GM04503 (cell line): ENCODE measurements at regions not wholly inside any gene's neighbourhood (a gene's known extent, or its start where the extent isn't known, plus 50 kb on each side); places are given as distances from the start of the nearest gene placed in this dataset.
"Not testable (repeated sequence)": the region's sequence is repeated elsewhere in the genome, so short reads cannot be mapped to it uniquely, and the experiment has no call there.

Experiments
- DNase-seq: peaks from one replicate; pipeline ENCODE4 v3.0.0-alpha.2; 2012; ENCODE audit warnings: low read depth

DNA sequence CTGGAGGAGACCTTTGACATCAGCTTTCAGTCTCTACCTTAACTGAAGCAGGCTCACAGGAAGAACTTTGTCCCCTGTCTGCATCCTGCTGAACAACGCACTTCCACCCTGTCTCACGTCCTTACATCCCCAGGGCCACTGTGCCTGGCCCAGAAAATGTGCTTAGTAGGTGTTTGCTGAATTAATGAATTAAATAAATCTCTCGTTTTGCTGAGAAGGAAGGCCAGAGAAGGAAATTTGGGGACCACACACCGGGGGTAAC lies 54.3 kb upstream of the CREB3L1 start:
- no peak for DNase-seq

DNA sequence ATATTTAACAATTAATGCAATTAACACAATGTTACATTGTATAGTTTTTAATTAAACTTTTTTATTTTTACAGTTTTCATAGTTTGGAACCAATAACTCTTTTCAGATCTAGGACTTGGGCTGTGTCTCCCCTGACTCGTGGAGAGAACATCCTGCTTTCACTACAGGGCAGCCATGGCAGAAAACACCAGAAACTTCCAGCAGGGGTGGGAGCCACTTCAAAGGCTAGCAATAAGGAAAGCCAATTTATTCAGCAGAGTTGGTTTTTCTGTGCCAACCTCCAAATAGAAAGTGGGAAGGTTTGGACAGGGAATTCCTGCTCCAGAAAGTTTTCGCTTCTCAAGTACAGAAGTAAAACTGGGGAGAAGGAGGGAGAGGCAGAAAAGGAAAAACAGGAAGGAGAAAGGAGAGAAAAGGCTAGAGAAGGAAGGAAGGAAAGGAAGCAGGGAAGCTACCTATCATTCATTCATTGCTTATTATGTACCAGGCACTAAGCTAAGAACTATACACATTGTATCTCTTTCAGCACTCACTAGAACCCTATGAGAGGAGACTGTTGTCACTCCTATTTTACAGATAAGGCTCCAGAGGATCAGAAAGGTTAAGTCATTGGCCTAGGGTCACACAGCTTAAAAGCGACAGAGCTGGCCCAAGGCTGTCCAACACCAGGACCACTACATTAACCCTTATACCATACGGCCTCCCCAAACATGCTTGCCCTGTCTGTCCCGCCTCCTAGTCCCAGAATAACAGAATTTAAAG lies 54.8 kb upstream of the CREB3L1 start:
- DNase-seq = no peak

DNA sequence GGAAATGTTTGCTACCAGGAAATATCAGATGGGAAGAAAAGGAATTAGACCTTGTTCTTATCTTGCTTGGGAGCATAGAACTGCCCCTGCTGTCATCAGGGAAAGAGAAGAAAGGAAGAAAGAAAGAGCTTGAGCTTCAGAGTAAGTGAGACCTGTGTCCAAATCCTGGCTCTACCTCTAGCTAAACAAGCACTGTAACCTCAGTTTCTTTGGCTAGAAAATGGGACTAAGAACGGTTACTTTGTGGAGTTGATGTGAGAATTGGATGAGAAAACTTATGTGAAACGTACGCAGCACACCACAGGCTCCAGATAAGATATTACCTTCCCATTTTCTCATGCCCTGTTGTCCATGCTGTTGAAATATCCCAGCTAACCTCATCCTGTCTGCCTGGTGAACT lies 57.1 kb upstream of the CREB3L1 start:
- no peak for DNase-seq

DNA sequence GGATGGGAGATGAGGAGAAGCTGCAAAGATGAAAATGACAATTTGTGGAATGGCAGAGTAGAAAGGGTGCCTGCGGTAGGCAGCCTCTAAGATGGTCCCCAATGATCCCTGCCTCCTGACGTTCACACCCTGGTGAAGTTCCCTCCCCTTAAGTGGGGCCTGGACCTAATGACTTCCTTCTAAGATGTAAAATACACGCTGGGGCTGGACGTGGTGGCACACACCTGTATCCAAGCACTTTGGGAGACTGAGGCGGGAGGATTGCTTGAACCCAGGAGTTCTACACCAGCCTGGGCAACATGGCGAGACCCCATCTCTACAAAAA lies 60.7 kb upstream of the CREB3L1 start:
- no peak for DNase-seq

DNA sequence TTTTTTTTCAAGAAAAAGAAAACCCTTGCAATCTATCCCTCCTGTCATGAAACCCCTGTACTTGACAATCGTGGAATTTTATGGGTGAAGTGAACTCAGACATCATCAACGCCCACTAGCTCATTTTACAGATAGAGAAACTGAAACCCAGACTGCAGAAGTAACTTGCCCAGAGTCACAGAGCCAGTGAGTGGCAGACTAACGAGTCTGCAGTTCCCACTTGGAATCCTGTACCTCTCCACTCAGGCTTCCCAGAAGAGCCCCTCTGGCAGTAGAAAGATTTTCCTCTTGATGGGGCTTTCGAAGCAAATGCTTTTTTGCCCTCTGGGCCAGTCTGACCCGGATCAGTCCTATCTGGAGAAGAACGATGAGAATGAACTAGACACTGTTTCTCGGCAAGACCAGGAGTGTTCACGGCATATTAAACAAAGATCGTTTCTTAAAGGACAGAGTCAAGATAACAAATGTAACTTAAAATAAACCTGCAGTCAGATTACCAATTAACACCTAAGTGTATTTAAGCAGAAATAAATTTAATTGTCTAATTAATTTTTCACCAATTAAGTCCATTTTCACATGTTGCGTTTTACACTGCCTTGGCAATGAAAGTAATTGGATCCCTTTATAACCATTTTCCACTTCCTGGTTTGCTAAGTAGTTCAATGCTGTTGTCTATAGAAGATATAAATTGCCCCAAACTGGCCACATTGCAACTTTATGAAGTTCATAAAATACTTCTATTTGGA lies 61.3 kb upstream of the CREB3L1 start:
- DNase-seq = no peak

DNA sequence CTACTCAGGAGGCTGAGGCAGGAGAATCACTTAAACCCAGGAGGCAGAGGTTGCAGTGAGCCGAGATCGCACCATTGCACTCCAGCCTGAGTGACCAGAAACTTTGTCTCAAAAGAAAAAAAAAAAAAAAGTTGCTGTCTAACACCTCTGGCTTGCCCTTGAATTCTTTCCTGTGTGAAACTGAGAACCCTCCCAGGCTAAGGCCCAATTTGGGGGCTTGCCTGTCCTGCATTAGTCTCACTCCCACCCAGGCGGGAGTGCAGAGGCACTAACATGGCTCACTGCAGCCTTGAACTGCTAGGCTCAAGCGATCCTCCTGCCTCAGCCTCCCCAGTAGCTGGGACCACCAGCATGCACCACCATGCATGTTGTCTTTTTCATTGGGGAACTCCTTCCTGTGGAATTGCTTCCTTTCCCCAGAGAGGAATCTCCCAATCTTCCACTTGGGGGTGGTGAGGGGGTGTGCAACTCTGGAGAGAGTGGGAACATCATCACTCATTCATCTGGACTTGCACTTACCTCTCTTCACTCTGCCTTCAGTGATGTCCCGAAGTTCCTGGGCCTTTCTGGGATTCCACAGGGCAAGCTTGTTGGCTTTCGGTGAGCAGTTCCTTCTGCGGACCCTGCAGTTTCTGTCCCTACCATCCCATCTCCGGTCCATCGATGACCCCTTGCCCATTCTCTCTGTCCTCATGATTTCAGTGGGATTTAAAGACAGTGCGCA lies 62.1 kb upstream of the CREB3L1 start:
- DNase-seq = no peak

DNA sequence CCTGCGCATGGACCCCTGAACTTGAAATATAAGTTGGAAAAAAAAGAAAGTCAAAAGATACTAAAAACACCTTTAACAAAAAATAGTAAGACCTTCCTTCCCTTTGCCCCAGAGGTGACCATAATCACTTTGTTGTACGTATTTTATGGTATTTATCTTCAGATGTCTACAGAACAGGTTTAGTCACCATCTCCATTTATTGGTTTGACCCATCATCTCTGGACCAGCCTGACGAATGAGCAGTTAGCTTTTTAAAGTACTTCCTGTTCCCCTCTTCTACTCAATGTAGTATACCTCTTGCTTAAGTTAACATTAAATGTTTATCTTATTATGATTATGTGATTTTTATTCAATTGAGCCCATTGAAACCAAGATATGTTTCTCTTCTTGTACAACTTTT lies 64.7 kb upstream of the CREB3L1 start:
- no peak for DNase-seq

DNA sequence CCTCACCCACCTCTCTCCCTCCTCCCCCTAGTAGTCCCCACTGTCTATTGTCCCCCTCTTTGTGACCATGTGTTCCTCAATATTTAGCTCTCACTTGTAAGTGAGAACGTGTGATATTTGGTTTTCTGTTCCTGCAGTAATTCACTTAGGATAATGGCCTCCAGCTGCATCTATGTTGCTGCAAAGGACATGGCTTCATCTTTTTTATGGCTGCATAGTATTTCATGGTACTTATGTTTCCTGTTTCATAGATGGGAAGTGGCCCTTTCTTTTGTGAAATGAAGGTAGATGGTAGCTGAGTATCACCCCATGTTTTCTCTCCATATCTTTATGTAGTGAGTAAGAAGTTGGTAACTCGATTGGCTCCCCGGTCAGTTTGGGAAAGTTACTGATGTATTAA lies 66.6 kb upstream of the CREB3L1 start:
- DNase-seq = no peak

DNA sequence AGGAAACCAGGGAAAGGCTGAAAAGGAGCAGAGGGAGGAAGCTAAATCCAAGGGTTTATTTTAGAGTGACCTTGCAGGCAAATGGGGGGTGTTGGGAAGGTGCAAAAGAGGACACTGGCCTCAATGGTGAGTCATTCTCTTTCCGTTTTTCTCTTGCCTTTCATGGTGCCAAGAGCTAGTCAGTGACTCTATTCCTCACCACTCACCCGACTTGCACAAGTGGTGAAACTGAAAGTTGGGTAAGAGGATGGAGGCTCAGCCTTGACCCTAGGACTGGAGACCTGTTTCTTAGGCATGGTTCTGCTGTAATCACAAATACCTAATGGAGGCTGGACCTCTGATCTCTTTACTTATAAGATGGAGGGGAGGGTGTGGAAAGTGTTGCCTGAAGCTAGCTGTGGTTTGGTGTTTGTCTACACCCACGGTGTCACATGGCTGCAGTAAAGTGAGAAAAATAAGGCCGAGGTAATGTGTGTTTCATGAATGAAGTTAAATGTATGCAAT lies 67.3 kb upstream of the CREB3L1 start:
- peak; percentile 38 for DNase-seq

DNA sequence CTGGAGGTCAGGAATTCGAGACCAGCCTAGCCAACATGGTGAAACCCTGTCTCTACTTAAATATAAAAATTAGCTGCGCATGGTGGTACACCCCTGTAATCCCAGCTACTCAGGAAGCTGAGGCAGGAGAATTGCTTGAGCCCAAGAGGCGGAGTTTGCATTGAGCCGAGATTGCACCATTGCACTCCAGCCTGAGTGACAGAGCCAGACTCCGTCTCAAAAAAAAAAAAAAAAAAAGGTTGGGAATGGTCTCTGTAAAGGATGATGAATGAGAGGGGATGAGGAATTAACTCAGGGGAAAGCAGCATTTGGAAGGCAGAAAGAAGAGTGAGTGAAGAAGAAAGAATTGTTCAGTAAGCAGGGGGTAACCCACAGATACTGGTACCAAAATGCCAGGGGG lies 67.8 kb upstream of the CREB3L1 start:
- not testable (repeated sequence) for DNase-seq

DNA sequence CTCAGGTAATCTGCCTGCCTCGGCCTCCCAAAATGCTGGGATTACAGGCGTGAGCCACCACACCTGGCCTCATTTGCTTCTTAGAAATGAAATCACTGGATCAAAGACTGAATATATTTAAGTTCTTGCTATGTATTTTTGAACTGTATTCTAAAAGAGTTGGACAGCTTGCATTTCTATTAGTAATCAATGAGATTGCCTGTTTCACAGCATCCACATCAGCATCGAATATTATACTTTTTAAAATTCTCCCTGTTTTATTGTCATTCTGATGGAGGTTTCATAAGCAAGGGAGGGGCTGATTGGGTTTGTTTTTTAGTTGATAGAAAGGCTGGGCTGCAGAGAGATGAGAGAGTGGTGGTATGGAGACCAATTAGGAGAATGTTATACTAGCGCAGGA lies 68.7 kb upstream of the CREB3L1 start:
- no peak for DNase-seq

DNA sequence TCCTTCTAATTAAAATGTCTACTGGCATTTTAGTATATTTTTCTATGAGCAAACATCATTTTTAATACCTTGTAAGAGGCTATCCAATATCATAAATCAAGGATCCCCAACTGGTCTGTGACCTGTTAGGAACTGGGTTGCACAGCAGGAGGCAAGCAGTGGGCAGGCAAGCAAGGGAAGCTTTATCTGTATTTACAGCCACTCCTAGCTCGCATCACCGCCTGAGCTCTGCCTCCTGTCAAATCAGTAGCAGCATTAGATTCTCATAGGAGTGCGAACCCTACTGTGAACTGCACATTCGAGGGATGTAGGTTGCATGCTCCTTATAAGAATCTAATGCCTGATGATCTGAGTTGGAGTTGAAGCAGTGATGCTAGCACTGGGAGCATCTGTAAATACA lies 70.2 kb upstream of the CREB3L1 start:
- no peak for DNase-seq

DNA sequence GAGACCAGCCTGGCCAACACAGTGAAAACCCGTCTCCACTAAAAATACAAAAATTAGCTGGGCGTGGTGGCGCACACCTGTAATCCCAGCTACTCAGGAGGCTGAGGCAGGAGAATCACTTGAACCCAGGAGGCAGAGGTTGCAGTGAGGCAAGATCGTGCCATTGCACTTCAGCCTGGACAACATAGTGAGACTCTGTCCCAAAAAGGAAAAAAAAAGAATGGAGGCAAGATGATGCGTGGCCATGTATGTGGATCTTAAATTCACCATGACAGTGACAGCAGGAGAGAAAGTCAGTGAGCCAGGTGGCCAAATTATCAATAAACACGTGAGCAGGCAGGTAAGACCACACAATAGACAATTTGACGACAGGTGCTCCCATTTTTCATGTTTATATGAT lies 73.0 kb upstream of the CREB3L1 start:
- not testable (repeated sequence) for DNase-seq

DNA sequence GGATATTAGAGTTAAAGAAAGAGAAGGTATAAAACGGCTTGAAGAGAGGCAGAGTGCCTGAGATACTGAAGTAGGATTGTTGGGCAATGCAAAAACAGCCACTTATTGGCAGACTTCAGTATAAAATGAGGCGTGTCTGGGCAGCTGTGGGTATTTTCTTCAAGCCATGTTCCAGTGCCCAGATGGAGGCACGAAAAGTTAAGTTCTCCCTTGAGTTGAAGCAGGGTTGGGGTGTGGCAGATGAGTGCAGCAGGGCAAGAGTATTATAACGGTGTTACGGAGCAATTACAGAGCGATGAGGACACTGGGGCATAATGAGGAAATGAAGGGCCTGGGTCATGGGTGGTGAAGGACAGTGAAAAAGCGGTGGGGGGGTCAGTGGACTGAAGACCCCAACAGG lies 73.7 kb upstream of the CREB3L1 start:
- no peak for DNase-seq

DNA sequence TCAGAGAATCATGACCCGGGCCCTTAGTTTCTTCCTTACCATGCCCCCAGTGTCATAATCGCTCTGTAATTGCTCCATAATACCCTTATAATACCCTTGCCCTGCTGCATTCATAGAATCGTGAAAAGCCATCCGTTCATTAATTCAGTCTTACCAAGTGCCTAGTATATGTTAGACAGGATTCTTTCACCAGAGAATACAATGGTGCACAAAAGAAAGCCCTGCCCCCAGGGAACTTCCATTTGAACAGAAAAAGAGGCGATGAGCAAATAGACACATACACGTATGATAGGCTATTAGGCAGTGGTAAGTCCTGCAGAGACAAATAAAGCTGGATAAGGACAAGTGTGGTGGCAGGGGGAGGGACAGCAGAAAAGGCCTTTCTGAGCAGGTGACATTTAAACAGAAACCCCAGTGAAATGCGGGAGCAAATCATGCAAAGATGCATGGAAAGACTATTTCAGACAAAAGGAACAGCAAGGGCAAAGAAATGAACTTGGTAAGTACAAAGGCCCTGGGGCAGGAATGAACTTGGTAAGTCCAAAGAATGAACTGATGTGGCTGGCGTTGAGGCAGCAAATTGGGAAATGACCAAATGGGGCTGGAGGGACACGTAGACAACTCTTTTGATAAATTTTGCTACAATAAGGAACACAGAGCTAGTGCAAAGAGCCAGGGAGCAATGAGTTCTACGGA lies 74.6 kb upstream of the CREB3L1 start:
- no peak for DNase-seq

DNA sequence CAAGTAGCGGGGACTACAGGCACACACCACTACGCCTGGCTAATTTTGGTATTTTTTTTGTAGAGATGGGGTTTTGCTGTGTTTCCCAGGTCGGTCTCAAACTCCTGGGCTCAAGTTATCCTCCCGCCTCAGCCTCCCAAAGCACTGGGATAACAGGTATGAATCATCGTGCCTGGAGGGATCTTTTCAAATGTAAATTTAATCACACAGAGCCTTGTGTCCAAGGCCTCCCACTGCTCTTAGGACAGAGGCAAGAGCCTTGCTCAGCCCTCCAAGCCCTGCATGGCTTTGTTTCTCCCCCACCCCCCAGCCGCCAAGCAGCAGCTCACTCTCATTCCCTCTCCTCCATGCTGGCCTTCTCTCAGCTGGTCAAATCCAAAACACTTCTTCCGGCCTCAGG lies 75.3 kb upstream of the CREB3L1 start:
- no peak for DNase-seq

DNA sequence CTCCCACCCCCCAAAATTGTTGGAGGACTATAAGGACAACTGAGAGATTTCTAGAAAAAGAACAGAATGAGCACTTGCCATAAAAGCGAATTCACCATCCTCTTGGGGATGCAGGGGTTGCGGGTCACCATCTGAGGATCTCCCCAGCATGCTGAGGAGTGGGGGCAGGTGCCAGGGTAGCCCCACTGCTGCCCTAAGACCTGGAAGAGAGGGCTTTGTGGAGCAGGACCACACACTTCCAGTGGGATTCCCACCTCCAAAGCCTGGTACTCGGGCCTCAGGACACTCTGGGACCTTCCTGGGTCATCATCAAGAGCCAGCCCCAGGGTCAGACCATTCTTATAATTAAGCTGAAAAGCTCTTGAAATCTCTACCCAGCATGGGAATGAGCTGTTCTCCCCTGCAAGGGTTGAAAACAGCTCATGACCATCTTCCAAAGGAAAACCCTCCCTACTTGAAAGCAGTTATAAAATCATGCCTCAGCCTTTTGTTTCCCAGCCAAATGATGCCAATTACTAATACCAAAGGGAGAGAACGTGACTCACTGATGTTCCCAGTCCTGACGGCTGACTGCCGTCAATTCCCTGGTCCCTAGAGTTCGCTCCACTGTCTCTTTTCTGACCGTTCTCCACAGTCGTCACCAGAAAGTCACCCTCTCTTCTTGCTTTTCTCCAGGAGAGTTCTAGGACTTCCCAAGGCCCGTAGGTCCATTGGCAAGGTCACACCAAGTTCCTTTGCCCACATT lies 76.8 kb upstream of the CREB3L1 start:
- peak; percentile 14 for DNase-seq

DNA sequence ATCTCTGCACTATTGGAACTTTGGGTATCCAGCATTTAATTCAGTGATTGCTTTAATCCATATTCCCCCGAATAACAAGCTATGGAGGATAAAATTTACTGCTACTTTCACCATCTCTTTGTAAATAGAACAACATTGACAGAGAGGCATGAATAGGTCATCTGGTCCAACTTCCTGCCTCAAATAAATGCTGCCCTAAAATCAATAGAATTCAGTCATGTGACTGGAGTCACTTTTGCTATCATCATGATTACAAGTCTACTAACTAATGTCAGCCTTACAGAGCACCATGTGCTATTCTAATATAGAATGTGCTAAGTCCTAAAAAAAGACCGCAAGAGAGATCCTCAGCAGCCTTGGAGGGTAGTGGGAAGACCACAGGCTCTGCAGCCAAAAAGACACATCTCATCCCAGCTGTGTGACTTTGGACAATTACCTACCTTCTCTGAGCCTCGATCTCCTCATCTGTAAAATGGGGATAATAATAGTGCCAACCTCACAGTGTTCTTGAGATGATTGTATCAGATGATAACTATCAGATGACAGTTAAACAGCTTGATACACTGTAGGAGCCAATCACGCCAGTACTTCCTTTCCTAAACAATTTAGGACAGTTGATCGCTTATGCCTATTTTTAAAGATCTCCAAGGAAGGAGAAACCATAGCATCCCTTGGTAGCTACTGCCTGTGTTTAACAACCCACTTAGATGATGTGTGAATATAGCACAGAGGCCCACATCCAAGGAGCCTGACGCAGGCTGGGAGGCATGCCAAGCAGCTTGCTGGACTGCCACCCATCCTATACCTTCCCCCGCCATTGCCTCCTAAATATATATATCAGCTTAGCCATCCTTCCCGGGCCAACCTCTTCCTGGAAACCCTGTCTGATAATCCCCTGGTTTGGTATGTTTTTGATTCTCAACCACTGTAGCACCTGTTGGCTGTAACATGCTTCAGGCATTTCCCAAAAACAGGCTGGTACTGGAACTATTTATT lies 77.3 kb upstream of the PHF21A start:
- DNase-seq = no peak

DNA sequence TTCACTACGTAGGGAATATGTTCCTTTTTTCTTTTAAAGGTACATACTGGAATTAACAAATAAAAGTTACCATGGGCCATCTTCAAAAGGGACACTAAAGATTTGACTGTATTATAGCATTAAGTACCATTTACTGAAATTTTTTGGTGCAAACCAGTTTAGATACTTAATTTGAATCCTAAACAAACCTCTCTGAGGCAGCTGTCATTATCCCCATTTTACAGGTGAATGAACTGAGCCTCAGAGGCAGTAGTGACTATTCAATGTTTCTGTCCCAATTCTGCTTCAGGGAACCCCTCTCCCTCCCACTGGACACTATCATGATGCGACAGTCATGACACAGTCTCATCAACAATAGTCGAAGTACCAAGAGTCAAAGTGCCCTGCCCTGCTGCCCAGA lies 76.2 kb upstream of the PHF21A start:
- no peak for DNase-seq

DNA sequence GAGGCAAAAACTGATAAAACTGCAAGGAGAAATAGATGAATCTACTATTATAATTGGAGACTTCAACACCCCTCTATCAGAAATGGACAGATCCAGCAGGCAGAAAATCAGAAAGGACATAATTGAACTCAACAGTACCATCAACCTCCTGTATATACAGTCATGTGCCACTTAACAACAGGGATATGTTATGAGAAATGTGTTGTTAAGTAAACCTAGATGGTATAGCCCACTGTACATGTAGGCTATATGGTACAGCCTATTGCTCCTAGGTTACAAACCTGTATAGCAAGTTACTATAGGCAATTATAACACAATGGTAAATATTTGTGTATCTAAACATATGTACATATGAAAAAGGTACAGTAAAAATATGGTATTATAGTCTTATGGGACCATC lies 66.8 kb upstream of the PHF21A start:
- DNase-seq = no peak

DNA sequence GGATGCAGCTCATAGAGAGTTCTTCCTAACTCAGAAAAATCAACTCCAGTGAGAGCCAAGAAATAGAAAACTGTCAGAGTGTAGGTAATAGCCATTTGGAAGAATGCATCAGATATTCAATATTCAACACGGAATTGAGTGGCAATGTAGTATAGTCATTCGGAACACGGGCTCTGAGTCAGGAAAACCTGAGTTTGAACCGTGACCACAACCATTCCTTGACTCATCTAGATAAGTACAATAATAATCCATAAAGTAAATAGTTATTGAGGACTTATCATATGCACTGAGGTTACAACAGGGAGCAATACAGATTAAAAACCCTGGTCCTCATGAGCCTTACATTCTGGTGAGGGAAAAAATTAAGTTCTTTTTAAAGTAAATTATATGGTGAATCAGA lies 62.6 kb upstream of the PHF21A start:
- DNase-seq = no peak
